Stimulated activated CD4-positive, alpha-beta T cell treated with anti-CD3 and anti-CD28 coated beads, Interleukin-2, amount 100 ng/mL, for 24 hours (primary cell): ENCODE measurements at regions not wholly inside any gene's neighbourhood (a gene's known extent, or its start where the extent isn't known, plus 50 kb on each side); places are given as distances from the start of the nearest gene placed in this dataset.
"Not testable (repeated sequence)": the region's sequence is repeated elsewhere in the genome, so short reads cannot be mapped to it uniquely, and the experiment has no call there.

Source experiments
- DNase-seq, 2 donors: peaks; one replicate each; pipeline ENCODE4 v3.0.0-alpha.2; 2020

DNA sequence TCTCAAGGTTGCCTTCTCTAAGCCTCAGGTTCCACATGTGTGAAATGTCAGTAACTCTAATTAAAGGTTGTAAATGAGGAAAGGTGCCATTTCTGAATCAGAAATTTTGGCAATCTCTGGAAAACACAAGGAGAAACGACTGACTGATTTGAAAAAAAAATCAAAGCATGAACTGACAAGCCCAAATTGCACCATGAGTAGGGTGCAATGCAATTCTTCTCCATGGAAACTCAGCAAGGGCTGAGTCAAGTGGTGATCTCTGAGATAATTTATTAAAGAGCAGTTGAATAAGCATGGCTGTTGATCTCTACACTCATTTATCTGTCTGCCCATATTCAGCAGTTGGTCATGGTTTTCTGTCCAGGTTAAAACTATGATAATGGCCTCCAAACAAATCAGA is 201.6 kb upstream of the CMC1 start:
- no peak for DNase-seq

DNA sequence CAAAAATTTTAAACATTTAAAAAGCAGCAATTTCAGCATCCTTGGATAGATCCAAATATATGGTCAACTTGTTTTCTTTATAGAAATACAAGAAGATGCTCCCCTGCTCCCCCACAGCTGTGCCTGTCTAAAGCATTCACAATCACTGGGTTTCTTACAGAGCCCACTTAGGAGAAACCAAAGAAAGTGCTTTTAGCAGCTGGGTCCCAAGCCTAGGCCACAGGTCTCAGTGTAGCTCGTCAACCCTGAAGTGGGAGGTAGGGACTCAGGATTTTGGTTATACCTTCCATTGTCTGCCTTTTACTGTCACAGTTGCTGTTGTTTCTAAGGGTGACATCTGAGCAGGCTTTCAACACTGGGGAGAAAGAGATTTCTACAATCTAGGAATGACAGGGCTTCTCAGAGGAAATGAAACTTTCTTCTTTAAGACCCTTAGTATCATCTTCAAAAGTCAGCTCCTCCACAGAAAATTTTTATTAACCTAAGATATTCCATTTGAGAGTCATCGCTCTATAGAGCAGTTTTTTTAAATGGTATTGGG is 199.3 kb upstream of the CMC1 start:
- no peak for DNase-seq

DNA sequence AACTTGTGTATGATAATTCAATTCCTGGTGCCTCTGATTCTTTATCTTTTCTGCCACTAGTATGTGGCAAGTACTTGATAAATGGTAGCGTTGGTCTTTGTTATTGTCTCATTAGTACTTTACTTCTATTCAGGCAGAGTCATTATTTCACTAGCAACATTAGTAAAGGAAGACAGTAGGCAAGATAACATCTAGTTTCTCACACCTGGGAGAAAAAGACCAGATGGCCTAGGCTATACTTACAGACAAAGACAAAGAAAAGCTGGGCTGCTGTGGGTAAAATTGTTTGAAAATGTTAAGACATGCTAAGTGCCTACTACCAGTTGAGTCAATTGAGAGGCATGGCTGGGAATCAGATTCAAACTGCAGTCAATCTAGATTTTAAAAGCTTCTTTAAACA is 198.7 kb upstream of the CMC1 start:
- no peak for DNase-seq

DNA sequence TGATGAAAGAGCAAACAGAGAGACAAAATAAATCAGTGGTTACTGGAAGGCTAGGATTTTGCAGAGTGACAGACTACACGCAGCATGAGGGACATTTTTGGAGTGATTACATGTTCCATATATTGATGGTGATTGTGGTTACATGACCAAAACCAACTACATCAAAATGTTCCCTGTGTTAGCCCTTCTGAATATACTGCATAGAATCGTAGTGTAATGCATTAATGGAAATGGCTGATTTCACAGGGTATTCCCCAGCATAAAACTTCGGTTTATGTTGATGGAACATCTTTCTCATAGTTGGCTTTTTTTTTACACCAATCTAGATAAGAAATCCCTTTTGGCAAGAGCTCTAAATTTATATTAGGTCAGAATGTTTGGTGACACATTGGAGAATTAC is 191.3 kb upstream of the CMC1 start:
- no peak for DNase-seq

DNA sequence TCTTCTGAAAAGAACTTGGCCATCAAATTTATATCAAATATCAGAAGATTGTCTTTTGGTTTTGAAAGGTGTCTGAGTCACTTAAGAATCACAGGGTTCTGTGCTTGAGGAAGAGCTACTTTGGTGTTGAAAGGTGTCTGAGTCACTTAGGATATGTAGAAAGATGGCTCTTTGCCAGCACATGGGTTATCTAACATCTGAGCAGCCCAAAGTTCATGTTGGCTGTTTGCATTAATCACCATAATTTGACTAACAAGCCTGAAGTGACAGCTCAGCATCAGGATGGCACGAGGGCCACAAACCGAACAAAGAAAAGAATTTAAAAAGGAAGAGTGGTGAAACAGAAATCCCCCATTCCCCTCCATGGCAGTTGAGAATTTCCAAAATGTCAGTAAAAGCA is 190.5 kb upstream of the CMC1 start:
- peak; percentile 12 to 48 for DNase-seq

DNA sequence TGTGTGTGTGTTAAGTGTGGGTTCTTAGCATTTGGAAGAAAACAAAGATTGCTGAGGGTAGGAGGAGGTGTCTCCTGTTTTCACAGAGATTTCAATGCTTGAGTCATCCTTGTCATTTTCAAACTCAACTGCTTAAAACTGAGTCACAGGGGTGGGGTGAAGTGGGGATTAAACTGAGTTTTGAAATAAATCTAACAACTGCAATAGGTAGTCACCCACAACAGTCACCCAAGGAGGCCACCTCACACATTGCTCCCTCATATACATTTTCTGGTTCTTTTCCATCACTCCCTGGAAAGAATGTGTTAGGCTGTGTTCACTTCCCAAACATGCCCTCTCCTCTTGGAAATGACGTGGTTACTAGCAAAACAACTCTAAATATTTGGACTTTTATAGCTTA is 187.7 kb upstream of the CMC1 start:
- peak; percentile 26 to 32 for DNase-seq

DNA sequence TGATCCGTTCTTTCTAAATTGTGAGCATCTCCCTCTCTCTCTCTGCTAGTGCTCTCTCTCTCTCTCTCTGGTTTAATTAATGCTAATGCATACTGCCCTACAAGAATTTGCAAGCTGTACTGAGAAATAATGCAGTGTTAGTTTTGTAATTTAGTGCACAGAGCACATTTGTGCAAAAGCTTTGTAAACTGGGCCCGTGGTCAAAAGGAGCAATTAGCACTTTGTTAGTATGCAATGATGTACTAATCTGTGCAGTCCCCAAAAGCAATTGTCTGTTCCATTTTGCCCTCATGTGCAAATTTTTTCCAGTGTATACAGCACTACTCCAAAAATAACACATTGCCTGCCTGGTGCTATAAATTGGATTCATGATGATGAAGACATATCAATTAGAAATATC is 184.6 kb upstream of the CMC1 start:
- no peak for DNase-seq

DNA sequence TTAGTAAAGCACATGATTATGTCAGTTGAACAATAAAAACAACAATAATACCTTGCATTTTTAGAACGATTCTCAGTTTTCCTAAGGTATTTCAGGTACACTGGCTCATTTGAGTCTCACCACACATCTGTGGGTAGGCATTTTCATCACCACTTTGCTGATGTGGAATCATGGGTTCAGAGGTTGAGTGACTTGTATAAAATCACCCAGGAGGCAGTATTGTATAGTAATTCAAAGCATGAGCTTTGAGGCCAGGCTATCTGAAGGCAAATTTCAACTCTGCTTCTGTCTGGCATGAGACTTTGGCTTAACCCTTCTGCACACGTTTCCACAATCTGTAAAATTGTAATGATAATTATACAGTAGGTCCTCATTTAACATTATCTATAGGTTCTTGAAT is 183.9 kb upstream of the CMC1 start:
- DNase-seq = no peak

DNA sequence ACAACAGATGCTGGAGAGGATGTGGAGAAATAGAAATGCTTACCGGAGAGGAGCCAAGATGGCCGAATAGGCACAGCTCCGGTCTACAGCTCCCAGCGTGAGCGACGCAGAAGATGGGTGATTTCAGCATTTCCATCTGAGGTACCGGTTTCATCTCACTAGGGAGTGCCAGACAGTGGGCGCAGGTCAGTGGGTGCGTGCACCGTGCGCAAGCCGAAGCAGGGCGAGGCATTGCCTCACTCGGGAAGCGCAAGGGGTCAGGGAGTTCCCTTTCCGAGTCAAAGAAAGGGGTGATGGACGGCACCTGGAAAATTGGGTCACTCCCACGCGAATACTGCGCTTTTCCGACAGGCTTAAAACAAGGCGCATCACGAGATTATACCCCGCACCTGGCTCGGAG is 182.2 kb upstream of the CMC1 start:
- not testable (repeated sequence) for DNase-seq

DNA sequence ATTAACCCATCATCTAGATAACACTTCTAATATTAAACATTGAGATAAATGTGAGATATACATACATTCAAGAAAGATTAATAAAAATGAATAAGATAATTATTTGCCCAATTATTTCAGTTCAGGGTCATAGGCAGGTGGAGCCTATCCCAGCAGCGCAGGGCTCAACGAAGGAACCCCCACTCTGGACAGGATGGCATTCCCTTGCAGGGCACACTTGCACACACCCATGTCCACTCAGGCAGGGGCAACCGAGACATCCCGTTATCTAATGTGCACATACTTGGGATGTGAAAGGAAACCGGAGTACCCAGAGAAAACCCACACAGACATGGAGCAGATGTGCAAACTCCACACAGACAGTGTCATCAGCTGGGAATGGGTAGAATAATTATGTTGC is 175.4 kb upstream of the CMC1 start:
- no peak for DNase-seq

DNA sequence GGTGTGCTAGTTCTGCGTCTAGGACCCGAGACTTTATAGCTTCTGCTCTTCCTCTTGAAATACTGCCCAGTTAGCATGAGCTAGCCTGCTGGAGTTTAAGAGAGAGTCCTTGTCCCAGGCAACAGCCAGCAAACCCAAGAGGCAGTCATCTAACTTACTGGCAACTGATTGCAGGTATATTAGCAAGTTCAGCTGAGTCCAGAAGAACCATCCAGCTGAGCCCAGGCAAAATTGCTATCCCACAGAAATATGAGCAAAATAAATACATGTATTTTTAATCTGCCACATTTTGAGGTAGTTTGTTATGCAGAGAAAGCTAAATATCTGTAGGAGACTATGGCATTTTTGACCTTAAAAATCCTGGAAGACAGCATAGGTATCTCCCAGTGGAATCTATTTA is 174.4 kb upstream of the CMC1 start:
- DNase-seq = no peak

DNA sequence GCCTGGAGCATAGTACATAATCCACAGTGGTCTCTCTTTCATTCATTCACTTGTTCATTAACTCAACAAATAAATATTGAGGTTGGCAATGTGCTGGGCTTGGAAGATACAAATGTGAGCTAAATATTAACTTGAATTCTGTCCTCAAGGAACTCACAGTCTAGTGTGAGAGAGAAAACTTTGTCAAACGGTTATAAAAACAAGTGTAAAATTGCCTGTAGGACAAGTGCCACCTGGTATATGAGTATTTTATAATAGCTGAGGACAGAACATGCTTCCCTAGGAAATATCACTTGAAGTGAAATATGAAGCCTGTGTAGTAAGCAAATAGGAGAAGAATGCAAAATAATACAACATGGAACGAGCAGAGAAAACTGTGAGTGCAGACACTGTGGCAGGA is 173.1 kb upstream of the CMC1 start:
- no peak for DNase-seq

DNA sequence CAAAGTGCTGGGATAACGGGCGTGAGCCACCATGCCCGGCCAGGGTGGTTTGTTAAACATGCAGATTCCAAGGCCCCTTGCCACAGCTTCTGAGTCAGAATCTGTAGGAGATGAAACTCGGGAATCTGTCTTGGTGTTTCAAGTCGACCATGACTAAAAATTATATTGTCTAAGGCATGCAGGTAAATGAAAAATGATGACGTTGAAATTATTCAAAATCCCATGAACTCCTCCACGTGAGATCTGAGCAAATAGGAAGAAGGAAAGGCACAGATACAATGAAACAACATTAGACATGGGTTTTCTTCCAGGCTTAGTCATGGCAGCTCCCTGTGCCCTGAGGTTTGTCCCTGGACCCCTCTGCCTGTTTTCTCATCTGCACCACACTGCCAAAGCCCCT is 172.0 kb upstream of the CMC1 start:
- DNase-seq = no peak

DNA sequence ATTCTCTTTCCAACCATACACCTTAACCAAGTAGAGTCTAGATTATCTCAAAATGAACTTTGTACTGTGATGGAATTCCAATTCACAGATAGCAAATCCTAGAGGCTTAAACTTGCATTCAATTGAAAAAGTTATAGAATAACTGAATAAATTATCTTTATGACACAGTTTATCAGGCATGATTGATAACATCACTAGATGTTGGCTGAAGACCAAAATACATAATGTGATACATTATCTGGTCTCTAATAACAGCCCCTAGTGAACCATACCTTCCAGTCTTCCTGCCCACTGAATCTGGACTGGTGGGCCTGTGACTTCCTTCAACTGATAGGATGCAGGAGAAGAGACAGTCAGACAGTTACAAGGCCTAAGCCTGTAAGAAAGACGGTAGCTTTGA is 165.2 kb upstream of the CMC1 start:
- DNase-seq = no peak

DNA sequence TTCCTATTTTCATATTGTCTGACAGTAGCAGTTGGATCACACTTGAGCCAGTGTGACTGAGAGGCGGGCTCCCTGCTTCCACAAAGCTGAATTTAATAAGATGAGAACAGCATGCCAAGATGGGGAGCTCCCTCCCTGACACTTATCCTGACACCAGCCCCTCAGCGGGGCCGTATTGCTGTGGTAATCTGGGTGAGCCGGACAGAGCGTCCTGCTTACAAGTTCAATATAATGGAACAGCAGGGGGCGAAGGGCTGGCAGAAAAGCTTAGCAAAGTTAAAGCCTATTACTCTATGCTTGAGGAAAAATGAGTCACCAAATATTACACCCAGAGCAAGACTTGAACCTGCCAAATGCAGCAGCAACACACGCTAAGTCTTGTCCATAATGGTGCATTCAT is 163.8 kb upstream of the CMC1 start:
- DNase-seq = no peak

DNA sequence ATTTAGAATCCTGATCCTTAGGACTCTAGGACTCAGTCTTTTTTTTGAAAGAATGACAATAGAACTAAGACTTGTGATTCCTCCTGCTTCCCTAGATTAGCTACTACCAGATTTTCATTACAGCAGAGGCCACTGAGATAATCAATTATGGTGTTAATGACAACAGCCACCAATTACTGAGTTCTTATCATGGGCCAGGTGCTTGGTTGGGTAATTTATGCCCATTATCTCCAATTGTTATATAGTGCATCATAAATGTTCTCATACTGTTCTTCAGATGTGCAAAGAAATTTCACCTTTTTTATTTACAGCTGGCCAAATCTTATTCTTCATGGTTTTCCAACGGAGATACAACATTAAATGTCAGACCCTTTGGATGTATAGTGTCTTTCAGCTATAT is 162.9 kb upstream of the CMC1 start:
- no peak for DNase-seq

DNA sequence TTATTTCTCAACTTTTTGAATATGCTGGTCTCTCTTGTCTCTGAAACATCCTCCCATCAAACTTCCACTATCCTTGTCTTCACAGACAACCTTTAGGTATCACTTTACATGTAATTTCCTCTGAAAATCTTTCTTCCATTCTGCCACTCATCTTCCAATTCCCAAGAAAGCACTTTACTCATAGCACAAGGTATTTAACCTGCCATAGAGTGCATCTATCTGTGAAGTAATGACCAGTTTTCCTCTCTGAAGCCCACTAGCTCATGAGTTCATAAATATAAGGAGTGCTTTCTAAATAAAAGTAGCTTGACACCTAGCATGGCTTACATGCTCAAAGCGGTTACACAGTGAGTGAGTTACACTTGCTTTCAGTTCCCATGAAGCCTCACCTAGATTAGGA is 160.7 kb upstream of the CMC1 start:
- no peak for DNase-seq

DNA sequence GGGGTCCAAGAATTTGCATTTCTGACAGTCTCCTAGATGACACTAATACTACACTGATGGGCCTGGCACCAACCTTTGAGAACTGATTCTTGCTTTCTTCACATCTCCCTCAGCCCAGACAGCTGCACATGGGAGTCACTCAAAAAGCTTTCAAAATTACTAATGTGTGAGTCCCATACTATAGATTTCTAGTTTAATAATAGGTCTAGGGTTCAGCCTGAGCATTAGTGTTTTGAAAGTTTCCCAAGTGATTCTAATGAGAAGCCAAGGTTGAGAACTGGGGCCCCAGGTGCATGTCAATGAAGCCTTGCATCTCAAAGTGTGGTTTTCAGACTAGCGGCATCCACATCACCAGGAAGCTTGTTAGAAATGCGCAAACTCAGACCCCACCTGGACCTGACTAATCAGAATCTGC is 159.9 kb upstream of the CMC1 start:
- no peak for DNase-seq

DNA sequence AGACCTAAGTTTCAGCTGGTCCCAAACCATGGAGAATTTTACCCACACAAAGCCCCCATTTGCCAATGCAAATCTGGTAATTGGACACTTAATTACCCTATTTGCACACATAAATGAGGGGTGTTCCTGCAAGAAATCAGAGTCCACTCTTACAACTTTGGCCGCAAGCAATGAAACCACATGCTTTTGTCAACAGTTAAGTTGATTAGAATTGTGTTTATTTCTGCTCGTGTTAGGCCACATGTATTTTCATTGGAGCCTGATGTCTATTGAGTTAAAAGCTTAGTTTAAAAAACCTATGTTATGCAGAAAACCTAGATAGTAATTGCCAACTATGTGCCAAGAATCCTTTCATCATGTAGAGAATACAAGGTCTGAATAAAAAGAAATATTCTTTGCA is 153.8 kb upstream of the CMC1 start:
- no peak for DNase-seq

DNA sequence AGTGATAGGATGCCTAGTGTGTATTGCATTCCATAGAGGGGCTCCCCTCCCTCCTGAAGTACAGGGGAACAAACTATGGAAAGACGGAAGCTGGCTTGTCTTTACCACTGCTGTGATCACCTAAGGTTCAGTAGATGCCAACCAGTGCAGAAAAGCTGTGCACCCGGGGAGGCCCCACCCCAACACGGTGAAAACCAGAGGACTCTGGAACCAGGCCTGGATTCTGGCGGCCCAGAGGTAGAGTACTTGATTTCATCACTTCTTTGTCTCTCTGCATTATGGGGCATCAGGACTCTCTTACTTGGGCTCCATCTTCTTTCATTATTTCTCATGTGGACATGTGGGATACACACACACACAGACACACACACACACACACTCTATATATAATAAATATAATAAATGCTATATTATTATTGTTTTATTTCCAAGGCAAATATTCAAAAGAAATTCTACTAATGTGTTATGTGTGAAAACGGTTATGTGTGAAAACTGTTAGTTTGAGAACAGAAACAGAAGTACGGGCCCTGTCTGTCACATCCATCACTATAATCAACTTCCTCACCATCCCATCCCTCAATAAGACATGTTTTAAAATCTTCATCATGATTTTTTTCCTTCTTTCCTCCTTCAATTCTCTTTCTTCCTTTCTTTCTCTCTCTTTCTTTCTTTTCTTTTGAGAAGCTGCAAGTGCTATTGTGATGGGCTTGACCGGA is 152.4 kb upstream of the CMC1 start:
- no peak for DNase-seq

DNA sequence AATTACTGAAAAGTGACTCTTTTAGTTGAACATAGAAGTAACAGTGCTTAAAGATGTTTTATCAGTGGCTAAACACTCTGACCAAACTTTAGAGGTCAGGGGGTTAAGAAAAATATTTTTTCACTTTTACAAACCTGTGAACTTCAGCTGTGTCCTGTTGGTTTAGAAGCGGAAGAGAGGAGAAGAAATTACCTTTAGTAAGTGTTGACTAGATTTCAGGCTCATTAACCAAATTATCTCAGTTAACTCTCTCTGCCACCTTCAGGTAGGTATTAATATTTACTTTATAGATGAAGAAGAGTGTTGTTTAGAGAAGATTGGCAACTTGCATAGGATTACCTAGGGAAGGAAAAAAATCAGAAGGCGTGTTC is 151.9 kb upstream of the CMC1 start:
- no peak for DNase-seq

DNA sequence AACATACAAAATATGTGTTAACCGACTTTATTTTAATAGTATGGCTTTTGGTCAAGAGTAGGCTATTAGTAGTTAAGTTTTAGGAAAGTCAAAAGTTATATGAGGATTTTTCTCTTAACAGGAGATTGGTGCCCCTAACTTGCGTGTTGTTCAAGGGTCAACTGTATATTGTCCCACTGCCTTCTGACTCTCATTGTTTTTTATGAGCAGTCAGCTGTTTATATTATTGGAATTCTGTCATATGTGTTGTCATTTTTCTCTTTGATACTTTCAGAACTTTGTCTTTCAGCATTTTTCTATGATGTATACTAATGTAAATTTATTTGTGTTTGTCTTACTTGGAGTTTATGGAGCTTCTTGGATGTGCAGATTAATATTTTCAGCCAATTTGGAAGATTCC is 142.1 kb upstream of the CMC1 start:
- no peak for DNase-seq

DNA sequence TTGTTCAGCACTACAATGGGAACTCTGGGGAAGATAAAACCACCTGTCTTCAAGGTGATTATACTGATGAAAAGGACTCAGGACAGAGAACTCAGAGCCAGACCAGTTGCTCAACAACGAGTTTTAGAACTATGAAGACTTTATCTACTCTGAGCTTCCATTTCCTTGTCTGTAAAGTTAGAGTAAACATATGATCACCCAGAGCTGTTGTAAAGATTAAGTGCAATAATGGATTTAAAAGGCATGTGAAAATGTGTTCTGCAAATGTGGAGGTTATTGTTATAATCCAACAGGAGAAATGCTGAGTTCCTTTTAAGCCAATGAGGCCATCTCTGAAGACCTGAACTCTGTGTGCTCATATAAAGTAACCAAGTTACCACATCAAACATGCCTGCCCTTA is 139.7 kb upstream of the CMC1 start:
- no peak for DNase-seq

DNA sequence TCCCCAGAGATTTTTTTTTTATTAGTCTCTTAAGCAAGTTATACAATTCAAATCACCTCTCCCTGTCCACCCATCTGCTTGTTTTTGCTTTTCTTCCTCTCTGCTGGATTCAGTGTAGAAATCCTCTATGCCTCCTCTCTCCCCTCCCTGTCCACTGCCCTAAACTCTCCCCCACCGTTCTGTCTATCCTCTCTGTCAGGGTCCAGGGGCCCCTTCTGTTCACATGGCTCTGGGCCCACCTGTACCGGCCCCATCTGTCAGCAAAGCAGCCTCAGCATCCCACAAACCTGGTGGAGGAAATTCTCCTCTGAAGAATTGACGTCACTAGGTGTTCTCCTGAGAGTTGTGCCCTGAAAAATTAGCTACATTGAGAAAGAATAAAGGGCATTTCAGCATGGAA is 137.6 kb upstream of the CMC1 start:
- DNase-seq = no peak

DNA sequence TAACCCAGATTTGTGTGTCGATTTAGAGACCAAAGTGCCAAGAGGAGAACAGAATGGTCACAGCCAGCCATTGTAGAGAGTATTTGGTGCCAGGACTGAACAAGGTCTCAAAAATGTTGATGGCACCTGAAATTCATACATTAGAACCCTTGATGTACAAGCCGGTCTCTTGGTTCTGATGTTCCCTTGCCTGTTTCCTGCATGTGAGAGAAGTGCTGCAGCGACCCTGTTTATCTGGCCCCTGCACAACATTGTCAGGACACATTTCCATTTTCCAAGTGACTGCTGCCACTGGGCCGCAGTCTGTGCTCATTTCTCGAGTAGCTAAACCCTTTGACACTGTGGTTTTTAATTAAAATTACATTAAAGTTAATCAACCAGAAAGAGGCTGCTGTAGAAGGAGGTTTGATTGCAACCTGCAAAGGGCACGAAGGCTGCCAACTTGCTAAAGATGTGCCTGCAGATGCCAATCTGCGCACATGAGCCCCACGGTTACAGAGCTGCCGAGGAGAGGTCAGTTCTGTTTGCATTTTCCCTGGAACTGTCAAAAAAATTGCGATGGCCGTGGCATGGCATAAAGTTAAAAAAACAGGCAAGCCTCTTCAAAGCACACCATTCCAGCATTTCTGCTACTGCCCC is 136.4 kb upstream of the CMC1 start:
- DNase-seq = no peak
